WTC11 (cell line): ENCODE measurements at regions not wholly inside any gene's neighbourhood (a gene's known extent, or its start where the extent isn't known, plus 50 kb on each side); places are given as distances from the start of the nearest gene placed in this dataset.
"Not testable (repeated sequence)": the region's sequence is repeated elsewhere in the genome, so short reads cannot be mapped to it uniquely, and the experiment has no call there.

ENCODE experiments used
- ATAC-seq: fragments of 200-7000 bp; cut with Tn5 transposase; 2 replicates; pipeline ENCODE4 v1.10.0; 2021; ENCODE audit warnings: mild to moderate bottlenecking, moderate library complexity
- CTCF ChIA-PET: fragments of 300-600 bp; sonication (Branson Sonifier 250); formaldehyde crosslinking; loops from one replicate; lab custom pipeline; 2021; ENCODE audit warnings: antibody characterized with exemption; lab: Charles Lee
- POLR2A ChIA-PET: fragments of 350-600 bp; sonication (Branson Sonifier 250); formaldehyde crosslinking; loops from one replicate; lab custom pipeline; 2021; ENCODE audit warnings: antibody characterized with exemption; lab: Charles Lee
- DNase-seq: peaks from one replicate; pipeline ENCODE4 v3.0.0; 2021; ENCODE audit warnings: low spot score
- H3K27ac Mint-ChIP-seq: 2 replicates; pipeline ENCODE4 v1.8.0; 2021; ENCODE audit warnings: mixed read lengths
- H3K27me3 Mint-ChIP-seq: 2 replicates; pipeline ENCODE4 v1.8.0; 2021; ENCODE audit warnings: low read depth, mild to moderate bottlenecking, moderate library complexity, mixed read lengths
- H3K36me3 Mint-ChIP-seq: 2 replicates; pipeline ENCODE4 v1.8.0; 2021; ENCODE audit warnings: mixed read lengths
- H3K4me1 Mint-ChIP-seq: 2 replicates; pipeline ENCODE4 v1.8.0; 2022; ENCODE audit warnings: mixed read lengths
- H3K4me3 Mint-ChIP-seq: 2 replicates; pipeline ENCODE4 v1.8.0; 2021; ENCODE audit warnings: mild to moderate bottlenecking, moderate library complexity, mixed read lengths
- H3K9me3 Mint-ChIP-seq: 2 replicates; pipeline ENCODE4 v1.8.0; 2021; ENCODE audit warnings: mixed read lengths
- ESRRA ChIP-seq: sonication (generic); formaldehyde crosslinking; IDR thresholded peaks from 2 replicates; pipeline ENCODE4 v1.8.1; 2022; ENCODE audit warnings: mild to moderate bottlenecking, missing genetic modification reagents, borderline replicate concordance
- JUN ChIP-seq: sonication (generic); formaldehyde crosslinking; IDR thresholded peaks from 2 replicates; pipeline ENCODE4 v1.8.0; 2023; ENCODE audit warnings: mild to moderate bottlenecking, missing genetic modification reagents
- NFATC4 ChIP-seq: fragments of 250-450 bp; sonication (Bioruptor Pico); IDR thresholded peaks from 2 replicates; pipeline ENCODE4 v1.9.0; 2021; ENCODE audit warnings: mild to moderate bottlenecking
- NFYB ChIP-seq: sonication (generic); formaldehyde crosslinking; conservative IDR thresholded peaks from 2 replicates; pipeline ENCODE4 v1.8.0; 2022; ENCODE audit warnings: low read depth, missing genetic modification reagents
- NR3C1 ChIP-seq: sonication (generic); formaldehyde crosslinking; conservative IDR thresholded peaks from 2 replicates; pipeline ENCODE4 v1.8.1; 2023; ENCODE audit warnings: low read depth, mild to moderate bottlenecking, missing genetic modification reagents
- ZNF232 ChIP-seq: sonication (generic); formaldehyde crosslinking; IDR thresholded peaks from 2 replicates; pipeline ENCODE4 v1.8.0; 2022; ENCODE audit warnings: mild to moderate bottlenecking, missing genetic modification reagents
- ZNF263 ChIP-seq: sonication (generic); formaldehyde crosslinking; IDR thresholded peaks from 2 replicates; pipeline ENCODE4 v1.8.1; 2022; ENCODE audit warnings: low read depth, mild to moderate bottlenecking, moderate library complexity, missing genetic modification reagents
- ZNF396 ChIP-seq: fragments of 250-450 bp; sonication (Bioruptor Pico); IDR thresholded peaks from 2 replicates; pipeline ENCODE4 v1.8.0; 2021; ENCODE audit warnings: mild to moderate bottlenecking, moderate library complexity, borderline replicate concordance
- ZNF416 ChIP-seq: fragments of 250-450 bp; sonication (Bioruptor Pico); IDR thresholded peaks from 2 replicates; pipeline ENCODE4 v1.9.0; 2021; ENCODE audit warnings: mild to moderate bottlenecking, inconsistent platforms
- TF ChIP-seq, protein P1 (sequence below): sonication (generic); formaldehyde crosslinking; conservative IDR thresholded peaks from 2 replicates; pipeline ENCODE4 v1.8.1; 2023; ENCODE audit warnings: mild to moderate bottlenecking, low read depth, missing genetic modification reagents, moderate library complexity
- TF ChIP-seq, protein P2 (sequence below): sonication (generic); formaldehyde crosslinking; IDR thresholded peaks from 2 replicates; pipeline ENCODE4 v1.8.0; 2023; ENCODE audit warnings: missing genetic modification reagents, mild to moderate bottlenecking, borderline replicate concordance
- TF ChIP-seq, protein P3 (sequence below): sonication (generic); formaldehyde crosslinking; conservative IDR thresholded peaks from 2 replicates; pipeline ENCODE4 v1.8.1; 2022; ENCODE audit warnings: mild to moderate bottlenecking, missing genetic modification reagents
- TF ChIP-seq, protein P4 (sequence below): sonication (generic); formaldehyde crosslinking; IDR thresholded peaks from 2 replicates; pipeline ENCODE4 v1.8.0; 2022; ENCODE audit warnings: mild to moderate bottlenecking, missing genetic modification reagents
- TF ChIP-seq, protein P5 (sequence below): fragments of 250-450 bp; sonication (Bioruptor Pico); IDR thresholded peaks from 2 replicates; pipeline ENCODE4 v2.1.2; 2022; ENCODE audit warnings: mild to moderate bottlenecking, moderate library complexity
- TF ChIP-seq, protein P6 (sequence below): fragments of 250-450 bp; sonication (Bioruptor Pico); IDR thresholded peaks from 2 replicates; pipeline ENCODE4 v1.9.0; 2021; ENCODE audit warnings: mild to moderate bottlenecking
- TF ChIP-seq, protein P7 (sequence below): fragments of 200-600 bp; IDR thresholded peaks from 2 replicates; pipeline ENCODE4 v1.8.0; 2022; ENCODE audit warnings: antibody characterized with exemption
- TF ChIP-seq, protein P8 (sequence below): sonication (generic); formaldehyde crosslinking; IDR thresholded peaks from 2 replicates; pipeline ENCODE4 v1.8.0; 2022; ENCODE audit warnings: mild to moderate bottlenecking, missing genetic modification reagents

DNA sequence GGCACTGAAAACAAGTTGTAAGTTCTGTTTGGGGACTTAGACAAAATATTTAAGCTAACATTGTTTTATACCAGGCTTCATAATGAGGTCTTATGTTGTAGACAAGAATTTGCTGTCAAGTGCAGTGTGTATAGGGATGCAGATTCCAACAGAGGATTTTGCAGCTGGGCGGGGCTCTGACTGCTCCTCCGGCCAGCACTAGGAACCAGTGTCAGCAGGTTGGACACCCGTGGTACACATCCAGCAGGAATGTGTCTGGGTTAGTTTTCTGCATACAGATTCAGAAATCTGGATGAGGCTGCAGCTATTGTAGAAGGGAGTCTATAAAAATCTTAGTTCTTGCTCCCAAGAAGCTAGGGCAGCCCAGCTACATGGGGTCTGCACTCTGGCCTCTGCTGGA lies 194.3 kb upstream of the RBM19 start (continued):
- TF ChIP-seq, protein P1, sequence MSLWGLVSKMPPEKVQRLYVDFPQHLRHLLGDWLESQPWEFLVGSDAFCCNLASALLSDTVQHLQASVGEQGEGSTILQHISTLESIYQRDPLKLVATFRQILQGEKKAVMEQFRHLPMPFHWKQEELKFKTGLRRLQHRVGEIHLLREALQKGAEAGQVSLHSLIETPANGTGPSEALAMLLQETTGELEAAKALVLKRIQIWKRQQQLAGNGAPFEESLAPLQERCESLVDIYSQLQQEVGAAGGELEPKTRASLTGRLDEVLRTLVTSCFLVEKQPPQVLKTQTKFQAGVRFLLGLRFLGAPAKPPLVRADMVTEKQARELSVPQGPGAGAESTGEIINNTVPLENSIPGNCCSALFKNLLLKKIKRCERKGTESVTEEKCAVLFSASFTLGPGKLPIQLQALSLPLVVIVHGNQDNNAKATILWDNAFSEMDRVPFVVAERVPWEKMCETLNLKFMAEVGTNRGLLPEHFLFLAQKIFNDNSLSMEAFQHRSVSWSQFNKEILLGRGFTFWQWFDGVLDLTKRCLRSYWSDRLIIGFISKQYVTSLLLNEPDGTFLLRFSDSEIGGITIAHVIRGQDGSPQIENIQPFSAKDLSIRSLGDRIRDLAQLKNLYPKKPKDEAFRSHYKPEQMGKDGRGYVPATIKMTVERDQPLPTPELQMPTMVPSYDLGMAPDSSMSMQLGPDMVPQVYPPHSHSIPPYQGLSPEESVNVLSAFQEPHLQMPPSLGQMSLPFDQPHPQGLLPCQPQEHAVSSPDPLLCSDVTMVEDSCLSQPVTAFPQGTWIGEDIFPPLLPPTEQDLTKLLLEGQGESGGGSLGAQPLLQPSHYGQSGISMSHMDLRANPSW (CRISPR knock-in tag), result no peak

DNA sequence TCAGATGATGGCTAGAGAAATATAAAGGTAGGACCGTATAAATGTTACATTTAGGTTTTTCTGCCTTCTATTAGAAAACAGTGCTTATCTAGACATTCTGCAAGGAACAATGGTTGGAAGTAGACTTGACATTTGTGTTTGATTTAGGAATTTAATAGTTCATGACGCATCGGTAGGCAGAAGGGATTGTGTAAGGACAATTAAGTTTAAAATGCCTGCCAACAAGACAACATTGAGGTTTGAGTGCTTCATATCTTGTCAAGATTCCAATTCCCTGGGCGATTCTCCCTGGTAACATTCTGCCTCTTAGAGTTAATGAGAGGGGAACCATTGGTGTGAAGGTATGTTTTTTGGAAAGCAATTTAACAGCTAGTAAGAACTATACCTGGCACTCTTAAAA lies 186.8 kb upstream of the RBM19 start:
- Mint-ChIP-seq H3K27me3 (peaks cover 23% of the 10 kb centered on the region), H3K36me3 (no peaks in the 10 kb centered on the region), H3K27ac (no peak overlapping the region), H3K4me1 (no peaks in the 10 kb centered on the region), H3K4me3 (no peak overlapping the region), H3K9me3 (peaks cover 4% of the 10 kb centered on the region)
- DNase-seq (no peak), ATAC-seq (no peak)
- CTCF ChIA-PET, result no interaction called here
- TF ChIP-seq ZNF396 (CRISPR knock-in tag) (no peak), ZNF232 (CRISPR knock-in tag) (no peak), JUN (no peak), ZNF416 (no peak), ZNF263 (CRISPR knock-in tag) (no peak)
- TF ChIP-seq, protein P2, sequence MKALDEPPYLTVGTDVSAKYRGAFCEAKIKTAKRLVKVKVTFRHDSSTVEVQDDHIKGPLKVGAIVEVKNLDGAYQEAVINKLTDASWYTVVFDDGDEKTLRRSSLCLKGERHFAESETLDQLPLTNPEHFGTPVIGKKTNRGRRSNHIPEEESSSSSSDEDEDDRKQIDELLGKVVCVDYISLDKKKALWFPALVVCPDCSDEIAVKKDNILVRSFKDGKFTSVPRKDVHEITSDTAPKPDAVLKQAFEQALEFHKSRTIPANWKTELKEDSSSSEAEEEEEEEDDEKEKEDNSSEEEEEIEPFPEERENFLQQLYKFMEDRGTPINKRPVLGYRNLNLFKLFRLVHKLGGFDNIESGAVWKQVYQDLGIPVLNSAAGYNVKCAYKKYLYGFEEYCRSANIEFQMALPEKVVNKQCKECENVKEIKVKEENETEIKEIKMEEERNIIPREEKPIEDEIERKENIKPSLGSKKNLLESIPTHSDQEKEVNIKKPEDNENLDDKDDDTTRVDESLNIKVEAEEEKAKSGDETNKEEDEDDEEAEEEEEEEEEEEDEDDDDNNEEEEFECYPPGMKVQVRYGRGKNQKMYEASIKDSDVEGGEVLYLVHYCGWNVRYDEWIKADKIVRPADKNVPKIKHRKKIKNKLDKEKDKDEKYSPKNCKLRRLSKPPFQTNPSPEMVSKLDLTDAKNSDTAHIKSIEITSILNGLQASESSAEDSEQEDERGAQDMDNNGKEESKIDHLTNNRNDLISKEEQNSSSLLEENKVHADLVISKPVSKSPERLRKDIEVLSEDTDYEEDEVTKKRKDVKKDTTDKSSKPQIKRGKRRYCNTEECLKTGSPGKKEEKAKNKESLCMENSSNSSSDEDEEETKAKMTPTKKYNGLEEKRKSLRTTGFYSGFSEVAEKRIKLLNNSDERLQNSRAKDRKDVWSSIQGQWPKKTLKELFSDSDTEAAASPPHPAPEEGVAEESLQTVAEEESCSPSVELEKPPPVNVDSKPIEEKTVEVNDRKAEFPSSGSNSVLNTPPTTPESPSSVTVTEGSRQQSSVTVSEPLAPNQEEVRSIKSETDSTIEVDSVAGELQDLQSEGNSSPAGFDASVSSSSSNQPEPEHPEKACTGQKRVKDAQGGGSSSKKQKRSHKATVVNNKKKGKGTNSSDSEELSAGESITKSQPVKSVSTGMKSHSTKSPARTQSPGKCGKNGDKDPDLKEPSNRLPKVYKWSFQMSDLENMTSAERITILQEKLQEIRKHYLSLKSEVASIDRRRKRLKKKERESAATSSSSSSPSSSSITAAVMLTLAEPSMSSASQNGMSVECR (CRISPR knock-in tag), result no peak
- TF ChIP-seq, protein P3, sequence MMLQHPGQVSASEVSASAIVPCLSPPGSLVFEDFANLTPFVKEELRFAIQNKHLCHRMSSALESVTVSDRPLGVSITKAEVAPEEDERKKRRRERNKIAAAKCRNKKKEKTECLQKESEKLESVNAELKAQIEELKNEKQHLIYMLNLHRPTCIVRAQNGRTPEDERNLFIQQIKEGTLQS (CRISPR knock-in tag), result no peak
- TF ChIP-seq, protein P4, sequence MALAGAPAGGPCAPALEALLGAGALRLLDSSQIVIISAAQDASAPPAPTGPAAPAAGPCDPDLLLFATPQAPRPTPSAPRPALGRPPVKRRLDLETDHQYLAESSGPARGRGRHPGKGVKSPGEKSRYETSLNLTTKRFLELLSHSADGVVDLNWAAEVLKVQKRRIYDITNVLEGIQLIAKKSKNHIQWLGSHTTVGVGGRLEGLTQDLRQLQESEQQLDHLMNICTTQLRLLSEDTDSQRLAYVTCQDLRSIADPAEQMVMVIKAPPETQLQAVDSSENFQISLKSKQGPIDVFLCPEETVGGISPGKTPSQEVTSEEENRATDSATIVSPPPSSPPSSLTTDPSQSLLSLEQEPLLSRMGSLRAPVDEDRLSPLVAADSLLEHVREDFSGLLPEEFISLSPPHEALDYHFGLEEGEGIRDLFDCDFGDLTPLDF (CRISPR knock-in tag), result no peak
- TF ChIP-seq, protein P5, sequence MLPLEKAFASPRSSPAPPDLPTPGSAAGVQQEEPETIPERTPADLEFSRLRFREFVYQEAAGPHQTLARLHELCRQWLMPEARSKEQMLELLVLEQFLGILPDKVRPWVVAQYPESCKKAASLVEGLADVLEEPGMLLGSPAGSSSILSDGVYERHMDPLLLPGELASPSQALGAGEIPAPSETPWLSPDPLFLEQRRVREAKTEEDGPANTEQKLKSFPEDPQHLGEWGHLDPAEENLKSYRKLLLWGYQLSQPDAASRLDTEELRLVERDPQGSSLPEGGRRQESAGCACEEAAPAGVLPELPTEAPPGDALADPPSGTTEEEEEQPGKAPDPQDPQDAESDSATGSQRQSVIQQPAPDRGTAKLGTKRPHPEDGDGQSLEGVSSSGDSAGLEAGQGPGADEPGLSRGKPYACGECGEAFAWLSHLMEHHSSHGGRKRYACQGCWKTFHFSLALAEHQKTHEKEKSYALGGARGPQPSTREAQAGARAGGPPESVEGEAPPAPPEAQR, result no peak
- POLR2A ChIA-PET, result no interaction called here

DNA sequence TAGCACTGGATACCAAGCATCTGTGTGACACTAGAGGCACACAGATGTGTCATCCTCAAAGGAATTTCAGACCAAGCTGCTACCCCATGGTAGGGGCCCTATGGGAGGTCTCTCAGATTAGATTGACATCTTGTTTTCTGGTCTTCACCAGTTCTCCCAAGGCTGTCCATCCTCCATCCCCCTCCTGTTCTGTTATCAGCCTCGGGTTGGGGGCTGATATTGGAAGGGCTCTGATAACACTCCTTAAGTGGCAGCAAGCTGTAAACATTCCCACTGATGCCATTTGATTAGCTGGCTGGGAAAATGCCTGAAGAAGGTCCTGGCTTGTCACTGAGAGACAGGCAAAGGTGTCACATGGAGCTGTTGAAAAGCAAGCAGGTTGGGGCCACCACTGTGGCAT lies 185.9 kb upstream of the RBM19 start:
- no peak for DNase-seq
- Mint-ChIP-seq H3K4me3 (no peak overlapping the region), H3K27me3 (peaks cover 29% of the 10 kb centered on the region), H3K27ac (no peak overlapping the region), H3K9me3 (peaks cover 4% of the 10 kb centered on the region), H3K4me1 (no peaks in the 10 kb centered on the region), H3K36me3 (no peaks in the 10 kb centered on the region)
- ATAC-seq, result no peak
- ChIA-PET POLR2A (no interaction called here), CTCF (no interaction called here)
- no peak for TF ChIP-seq ESRRA
- TF ChIP-seq, protein P6, sequence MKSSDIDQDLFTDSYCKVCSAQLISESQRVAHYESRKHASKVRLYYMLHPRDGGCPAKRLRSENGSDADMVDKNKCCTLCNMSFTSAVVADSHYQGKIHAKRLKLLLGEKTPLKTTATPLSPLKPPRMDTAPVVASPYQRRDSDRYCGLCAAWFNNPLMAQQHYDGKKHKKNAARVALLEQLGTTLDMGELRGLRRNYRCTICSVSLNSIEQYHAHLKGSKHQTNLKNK (CRISPR knock-in tag), result no peak
- TF ChIP-seq, protein P7, sequence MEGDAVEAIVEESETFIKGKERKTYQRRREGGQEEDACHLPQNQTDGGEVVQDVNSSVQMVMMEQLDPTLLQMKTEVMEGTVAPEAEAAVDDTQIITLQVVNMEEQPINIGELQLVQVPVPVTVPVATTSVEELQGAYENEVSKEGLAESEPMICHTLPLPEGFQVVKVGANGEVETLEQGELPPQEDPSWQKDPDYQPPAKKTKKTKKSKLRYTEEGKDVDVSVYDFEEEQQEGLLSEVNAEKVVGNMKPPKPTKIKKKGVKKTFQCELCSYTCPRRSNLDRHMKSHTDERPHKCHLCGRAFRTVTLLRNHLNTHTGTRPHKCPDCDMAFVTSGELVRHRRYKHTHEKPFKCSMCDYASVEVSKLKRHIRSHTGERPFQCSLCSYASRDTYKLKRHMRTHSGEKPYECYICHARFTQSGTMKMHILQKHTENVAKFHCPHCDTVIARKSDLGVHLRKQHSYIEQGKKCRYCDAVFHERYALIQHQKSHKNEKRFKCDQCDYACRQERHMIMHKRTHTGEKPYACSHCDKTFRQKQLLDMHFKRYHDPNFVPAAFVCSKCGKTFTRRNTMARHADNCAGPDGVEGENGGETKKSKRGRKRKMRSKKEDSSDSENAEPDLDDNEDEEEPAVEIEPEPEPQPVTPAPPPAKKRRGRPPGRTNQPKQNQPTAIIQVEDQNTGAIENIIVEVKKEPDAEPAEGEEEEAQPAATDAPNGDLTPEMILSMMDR, result no peak
- no peak for TF ChIP-seq NFATC4 (CRISPR knock-in tag)
- TF ChIP-seq NR3C1 (CRISPR knock-in tag), result no peak
- TF ChIP-seq, protein P8, sequence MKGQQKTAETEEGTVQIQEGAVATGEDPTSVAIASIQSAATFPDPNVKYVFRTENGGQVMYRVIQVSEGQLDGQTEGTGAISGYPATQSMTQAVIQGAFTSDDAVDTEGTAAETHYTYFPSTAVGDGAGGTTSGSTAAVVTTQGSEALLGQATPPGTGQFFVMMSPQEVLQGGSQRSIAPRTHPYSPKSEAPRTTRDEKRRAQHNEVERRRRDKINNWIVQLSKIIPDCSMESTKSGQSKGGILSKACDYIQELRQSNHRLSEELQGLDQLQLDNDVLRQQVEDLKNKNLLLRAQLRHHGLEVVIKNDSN, result no peak
- TF ChIP-seq NFYB (CRISPR knock-in tag), result no peak

DNA sequence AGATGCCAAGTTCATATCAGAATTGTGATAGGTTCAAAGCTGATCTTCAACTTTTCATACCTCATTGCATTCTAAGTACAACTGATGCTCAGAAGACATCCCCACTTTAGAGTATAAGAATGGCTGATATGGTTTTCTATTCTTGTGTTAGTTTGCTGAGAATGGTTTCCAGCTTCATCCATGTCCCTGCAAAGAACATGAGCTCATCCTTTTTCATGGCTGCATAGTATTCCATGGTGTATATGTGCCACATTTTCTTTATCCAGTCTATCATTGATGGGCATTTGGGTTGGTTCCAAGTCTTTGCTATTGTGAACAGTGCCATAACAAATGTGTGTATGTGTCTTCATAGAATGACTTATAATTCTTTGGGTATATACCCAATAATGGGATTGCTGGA lies 184.5 kb upstream of the RBM19 start:
- H3K4me1 Mint-ChIP-seq, H3K36me3 Mint-ChIP-seq, H3K9me3 Mint-ChIP-seq, POLR2A ChIA-PET, DNase-seq, ATAC-seq, H3K4me3 Mint-ChIP-seq, CTCF ChIA-PET, H3K27ac Mint-ChIP-seq: not testable (repeated sequence)
- peaks cover 29% of the 10 kb centered on the region for H3K27me3 Mint-ChIP-seq
